ENCODE measurements at regions not wholly inside any gene's neighbourhood (a gene's known extent, or its start where the extent isn't known, plus 50 kb on each side); places are given as distances from the start of the nearest gene placed in this dataset.

DNA sequence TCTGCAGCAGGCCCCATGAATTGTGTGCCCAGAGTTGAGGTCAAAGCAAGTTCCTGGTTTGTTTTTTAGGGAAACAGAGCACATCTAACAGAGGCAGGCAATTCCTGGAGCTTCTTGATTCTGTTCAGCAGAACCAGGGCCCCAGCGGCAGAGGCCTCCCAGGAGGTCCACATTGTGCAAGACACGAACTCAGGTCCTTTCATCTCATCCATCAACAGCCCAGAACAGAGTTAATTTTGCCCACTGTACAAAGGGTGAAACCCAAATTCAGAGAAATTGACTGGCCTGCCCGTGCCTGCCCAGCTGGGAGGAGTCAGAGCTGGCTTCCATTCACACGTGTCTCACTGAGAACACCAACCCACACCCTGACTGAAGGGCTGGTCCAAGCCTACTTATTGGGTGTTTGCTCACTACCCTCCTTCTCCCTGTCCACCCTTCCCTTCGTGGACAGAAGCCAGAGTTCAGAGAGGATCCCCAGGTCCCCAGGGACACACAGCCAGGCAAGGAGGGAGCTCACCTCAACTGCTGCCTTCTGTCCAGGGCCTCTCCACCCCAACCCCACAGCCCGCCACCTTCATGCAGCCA, 607.1 kb downstream of the TBC1D22A start:
- H3K4me3 ChIP-seq (ENCODE audit: low read depth, low read length): no peak overlapping the region
- no peak for DNase-seq (ENCODE audit: low read depth)
- TF ChIP-seq, protein P1, sequence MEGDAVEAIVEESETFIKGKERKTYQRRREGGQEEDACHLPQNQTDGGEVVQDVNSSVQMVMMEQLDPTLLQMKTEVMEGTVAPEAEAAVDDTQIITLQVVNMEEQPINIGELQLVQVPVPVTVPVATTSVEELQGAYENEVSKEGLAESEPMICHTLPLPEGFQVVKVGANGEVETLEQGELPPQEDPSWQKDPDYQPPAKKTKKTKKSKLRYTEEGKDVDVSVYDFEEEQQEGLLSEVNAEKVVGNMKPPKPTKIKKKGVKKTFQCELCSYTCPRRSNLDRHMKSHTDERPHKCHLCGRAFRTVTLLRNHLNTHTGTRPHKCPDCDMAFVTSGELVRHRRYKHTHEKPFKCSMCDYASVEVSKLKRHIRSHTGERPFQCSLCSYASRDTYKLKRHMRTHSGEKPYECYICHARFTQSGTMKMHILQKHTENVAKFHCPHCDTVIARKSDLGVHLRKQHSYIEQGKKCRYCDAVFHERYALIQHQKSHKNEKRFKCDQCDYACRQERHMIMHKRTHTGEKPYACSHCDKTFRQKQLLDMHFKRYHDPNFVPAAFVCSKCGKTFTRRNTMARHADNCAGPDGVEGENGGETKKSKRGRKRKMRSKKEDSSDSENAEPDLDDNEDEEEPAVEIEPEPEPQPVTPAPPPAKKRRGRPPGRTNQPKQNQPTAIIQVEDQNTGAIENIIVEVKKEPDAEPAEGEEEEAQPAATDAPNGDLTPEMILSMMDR (IDR thresholded peaks at IDR 0.05; ENCODE audit: low read depth, low read length, missing control alignments): no peak

- TF ChIP-seq, protein P1 (IDR thresholded peaks at IDR 0.05; ENCODE audit: low read depth, low read length, missing control alignments): no peak
- no peak overlapping the region for H3K4me3 ChIP-seq (ENCODE audit: low read depth, low read length)
- no peak for DNase-seq (ENCODE audit: low read depth)
Measured at GRCh38 chr22:47369020-47369419, 606.6 kb downstream of the TBC1D22A start.

- no peak overlapping the region for H3K4me3 ChIP-seq (ENCODE audit: low read depth, low read length)
- TF ChIP-seq, protein P1 (IDR thresholded peaks at IDR 0.05; ENCODE audit: low read depth, low read length, missing control alignments): no peak
- DNase-seq (ENCODE audit: low read depth): no peak
Measured at GRCh38 chr22:47367993-47368945, 605.8 kb downstream of the TBC1D22A start.

- no peak overlapping the region for H3K4me3 ChIP-seq (ENCODE audit: low read depth, low read length)
- no peak for DNase-seq (ENCODE audit: low read depth)
- TF ChIP-seq, protein P1 (IDR thresholded peaks at IDR 0.05; ENCODE audit: low read depth, low read length, missing control alignments): no peak
Measured at GRCh38 chr22:47367107-47367690, 604.7 kb downstream of the TBC1D22A start.

DNA sequence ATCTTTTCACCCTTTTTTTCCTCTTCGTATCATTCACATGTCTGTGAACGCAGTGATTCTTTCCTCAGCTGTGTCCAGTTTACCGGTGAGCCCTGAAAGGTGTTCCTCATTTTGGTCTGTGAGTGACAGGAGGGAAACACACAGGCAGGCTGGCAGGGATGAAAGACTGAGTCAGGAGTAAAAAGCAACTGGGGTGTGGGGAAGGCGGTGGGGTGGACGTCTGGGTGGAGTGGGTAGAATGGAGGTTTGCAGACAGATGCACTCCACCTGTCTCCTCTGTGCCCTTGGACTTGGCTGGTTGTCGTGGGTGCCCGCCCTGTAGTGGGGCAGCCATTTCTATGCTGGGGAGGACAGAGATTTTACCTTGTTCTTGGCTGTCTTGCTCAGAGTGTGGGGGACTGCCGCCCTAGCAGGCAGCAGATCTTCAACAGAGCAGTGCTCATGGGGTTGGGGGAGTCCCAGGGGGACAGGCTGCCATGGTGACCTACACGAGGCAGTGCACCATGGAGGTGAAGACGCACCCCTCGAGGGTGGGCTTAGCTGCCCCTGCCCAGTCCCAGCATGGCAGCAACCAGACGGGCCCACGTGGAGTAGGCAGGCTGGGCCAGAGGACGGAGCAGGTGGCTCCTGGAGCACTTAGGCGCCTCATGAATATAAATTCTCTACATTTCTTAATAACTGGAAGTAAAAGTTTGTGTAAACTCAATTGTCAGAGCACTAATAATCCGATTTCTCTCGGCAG, 603.7 kb downstream of the TBC1D22A start:
- DNase-seq (ENCODE audit: low read depth): no peak
- TF ChIP-seq, protein P1 (IDR thresholded peaks at IDR 0.05; ENCODE audit: low read depth, low read length, missing control alignments): no peak
- no peak overlapping the region for H3K4me3 ChIP-seq (ENCODE audit: low read depth, low read length)

DNA sequence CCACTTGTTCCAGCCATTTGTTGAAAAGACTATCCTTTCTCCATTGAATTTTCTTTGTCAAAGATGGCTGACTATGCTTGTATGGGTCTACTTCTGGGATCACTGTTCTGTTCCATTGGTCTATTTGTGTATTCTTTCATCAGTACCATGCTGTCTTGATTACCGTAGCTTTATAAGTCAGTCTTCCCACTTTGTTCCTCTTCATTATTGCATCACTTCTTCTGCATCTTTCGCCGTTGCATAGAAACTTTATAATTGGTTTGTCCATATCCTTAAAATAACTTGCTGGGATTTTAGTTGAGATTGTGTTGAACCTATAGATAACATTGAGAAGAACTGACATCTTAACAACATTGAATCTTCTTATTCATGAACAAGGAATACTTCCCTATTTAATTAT, 598.8 kb downstream of the TBC1D22A start:
- H3K4me3 ChIP-seq (ENCODE audit: low read depth, low read length): no peak overlapping the region
- TF ChIP-seq, protein P1 (IDR thresholded peaks at IDR 0.05; ENCODE audit: low read depth, low read length, missing control alignments): no peak
- DNase-seq (ENCODE audit: low read depth): no peak
